22Rv1 (cell line): ENCODE measurements at regions not wholly inside any gene's neighbourhood (a gene's known extent, or its start where the extent isn't known, plus 50 kb on each side); places are given as distances from the start of the nearest gene placed in this dataset.

Source experiments
- H3K27ac ChIP-seq: fragments of 450-650 bp; 2 replicates; pipeline ENCODE4 v1.5.1; 2017
- ZFX ChIP-seq: fragments of 450-650 bp; IDR thresholded peaks from 2 replicates; pipeline ENCODE4 v1.6.1; 2017; ENCODE audit warnings: antibody characterized with exemption, borderline replicate concordance
- TF ChIP-seq, protein P1 (sequence below): fragments of 450-650 bp; IDR thresholded peaks from 2 replicates; pipeline ENCODE4 v1.5.1; 2017; ENCODE audit warnings: mild to moderate bottlenecking

DNA sequence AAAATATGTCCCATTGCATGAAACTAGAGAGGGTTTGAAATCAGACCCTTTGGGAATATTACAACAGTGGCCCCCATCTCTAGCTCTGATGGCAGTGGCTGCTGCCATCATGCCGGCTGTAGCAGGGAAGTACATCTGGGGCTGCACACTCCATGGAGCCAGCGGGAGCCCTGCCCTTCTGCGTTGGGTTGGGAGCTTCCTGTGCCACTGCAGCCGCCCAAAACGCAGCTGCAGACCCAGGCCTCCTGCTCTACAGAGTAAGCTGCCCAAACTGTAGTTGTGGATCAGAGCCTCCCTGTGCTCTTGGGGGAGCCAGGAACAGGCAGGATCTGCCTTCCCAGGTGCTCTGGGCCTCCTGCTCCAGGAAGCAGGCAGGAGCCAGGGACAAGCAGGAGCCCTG, 450.0 kb downstream of the HS3ST3B1 start:
- H3K27ac ChIP-seq = no peak overlapping the region
- TF ChIP-seq ZFX = no peak
- TF ChIP-seq, protein P1, sequence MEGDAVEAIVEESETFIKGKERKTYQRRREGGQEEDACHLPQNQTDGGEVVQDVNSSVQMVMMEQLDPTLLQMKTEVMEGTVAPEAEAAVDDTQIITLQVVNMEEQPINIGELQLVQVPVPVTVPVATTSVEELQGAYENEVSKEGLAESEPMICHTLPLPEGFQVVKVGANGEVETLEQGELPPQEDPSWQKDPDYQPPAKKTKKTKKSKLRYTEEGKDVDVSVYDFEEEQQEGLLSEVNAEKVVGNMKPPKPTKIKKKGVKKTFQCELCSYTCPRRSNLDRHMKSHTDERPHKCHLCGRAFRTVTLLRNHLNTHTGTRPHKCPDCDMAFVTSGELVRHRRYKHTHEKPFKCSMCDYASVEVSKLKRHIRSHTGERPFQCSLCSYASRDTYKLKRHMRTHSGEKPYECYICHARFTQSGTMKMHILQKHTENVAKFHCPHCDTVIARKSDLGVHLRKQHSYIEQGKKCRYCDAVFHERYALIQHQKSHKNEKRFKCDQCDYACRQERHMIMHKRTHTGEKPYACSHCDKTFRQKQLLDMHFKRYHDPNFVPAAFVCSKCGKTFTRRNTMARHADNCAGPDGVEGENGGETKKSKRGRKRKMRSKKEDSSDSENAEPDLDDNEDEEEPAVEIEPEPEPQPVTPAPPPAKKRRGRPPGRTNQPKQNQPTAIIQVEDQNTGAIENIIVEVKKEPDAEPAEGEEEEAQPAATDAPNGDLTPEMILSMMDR = no peak

DNA sequence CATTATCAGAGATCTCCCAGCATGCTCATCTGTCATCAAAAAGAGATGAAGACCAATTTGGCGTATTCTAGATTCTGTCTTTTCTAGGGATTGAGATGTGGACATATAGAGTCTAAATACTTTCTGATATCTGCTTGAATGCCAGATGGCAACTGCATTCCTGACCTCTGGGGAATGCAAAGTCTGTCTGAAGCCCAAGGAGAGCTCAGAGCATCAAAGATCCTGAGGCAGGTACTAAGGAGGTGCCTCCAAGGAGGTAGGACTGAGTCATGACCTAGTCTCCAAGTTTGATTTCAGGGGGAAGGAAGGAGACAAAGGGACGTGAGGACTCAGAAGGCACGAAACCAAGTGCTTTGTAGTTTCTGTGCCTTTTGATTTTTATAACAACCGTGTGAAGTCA, 448.4 kb downstream of the HS3ST3B1 start:
- H3K27ac ChIP-seq = no peak overlapping the region
- TF ChIP-seq ZFX = no peak
- TF ChIP-seq, protein P1 = no peak

DNA sequence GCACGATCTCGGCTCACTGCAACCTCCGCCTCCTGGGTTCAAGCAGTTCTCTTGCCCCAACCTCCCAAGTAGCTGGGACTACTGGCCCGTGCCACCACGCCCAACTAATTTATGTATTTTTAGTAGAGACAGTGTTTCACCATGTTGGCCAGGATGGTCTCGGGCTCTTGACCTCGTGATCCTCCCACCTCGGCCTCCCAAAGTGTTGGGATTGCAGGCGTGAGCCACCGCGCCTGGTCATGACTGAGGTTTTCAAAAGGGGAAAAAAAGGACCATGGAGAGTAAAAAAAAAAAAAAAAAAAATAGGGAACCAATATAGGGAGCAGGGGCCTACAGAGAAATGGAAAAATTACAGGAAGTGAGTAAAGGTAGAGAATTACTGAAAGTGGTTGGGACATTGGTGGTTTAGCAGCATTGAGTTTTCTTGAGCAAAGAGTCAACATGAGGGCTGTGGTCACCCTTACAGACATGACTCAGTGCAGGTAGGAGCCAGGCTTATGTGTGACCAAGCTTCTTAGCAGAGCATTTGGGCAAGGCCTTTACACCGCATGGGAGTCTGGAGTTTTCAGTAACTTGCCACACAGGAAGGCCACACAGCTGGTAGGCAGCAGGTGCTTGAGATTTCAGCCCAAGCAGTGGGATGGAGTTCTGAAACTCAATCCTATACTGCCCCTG, 447.3 kb downstream of the HS3ST3B1 start:
- no peak for TF ChIP-seq ZFX
- TF ChIP-seq, protein P1 = no peak

DNA sequence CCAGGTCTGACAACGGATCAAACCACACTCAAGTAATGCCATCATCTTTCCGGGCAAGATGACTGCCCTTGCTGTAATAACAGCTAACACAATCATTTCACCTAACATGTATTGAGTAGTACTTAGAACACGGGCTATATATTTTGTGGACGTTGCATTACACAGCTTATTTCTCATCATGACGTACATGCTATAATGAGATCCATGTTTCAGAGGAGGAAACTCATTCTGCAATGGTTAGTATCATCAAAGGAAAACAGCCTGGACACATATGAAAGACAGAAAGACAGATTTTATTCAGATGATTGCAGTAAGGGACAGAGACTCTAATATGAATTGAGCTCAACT, 446.7 kb downstream of the HS3ST3B1 start:
- H3K27ac ChIP-seq = no peak overlapping the region
- no peak for TF ChIP-seq ZFX
- TF ChIP-seq, protein P1 = no peak

More for the DNA sequence above, 447.3 kb downstream of the HS3ST3B1 start:
- H3K27ac ChIP-seq = no peak overlapping the region

DNA sequence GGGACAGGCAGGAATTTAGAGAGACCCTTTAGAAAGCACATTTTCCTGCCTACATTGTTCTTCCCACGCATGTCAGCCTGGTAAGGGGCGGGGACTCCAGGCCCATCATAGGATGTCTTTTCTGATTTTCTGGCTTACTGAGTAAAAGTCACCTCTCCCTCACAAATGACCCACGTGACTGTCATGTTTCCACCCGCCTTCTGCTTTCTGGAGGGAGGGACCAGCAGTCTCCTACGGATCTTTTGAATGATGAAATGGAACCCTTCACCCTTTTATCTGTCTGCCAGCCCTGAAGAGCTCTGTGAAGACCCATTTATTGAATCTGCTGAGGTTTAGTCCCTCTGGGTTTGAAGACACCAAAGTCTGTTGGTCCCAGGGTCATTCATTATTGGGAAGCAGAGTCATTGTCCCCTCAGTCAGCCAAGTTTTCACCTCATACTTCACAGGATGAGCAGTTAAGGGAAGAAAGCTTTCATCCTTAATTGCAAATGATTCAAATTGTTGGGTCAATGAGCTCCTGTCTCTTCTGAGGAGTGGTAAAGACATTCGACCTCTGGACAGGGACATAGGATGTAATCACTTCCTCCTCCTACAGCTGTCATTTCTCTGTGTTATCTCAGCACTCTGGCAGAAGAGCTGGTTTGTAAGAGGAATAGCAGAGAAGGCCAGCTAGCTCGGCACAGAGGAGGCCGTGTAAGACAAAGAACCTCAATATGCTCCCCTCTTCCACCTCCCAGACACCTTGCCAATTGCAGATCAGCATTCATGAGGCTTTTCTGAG, 446.1 kb downstream of the HS3ST3B1 start:
- H3K27ac ChIP-seq = no peak overlapping the region
- TF ChIP-seq, protein P1 = no peak
- TF ChIP-seq ZFX = no peak

DNA sequence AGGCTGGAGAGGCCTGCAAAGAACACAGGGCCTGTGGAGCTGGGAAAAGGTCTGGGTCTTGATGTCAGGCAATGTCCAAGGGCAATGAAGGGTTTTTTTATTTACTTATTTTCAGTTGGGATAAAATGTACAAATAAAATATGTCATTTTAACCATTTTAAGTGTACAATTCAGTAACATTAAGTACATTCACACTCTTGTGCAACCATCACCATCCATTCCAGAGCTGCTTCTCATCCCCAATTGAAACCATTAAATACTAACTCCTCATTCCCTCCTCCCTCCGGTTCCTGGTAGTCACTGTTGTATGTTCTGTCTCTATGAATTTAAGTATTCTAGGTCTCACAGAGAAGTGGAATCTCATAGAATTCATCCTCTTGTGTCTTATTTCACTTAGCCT, 444.7 kb downstream of the HS3ST3B1 start:
- TF ChIP-seq ZFX = no peak
- TF ChIP-seq, protein P1 = no peak
- H3K27ac ChIP-seq = no peak overlapping the region

DNA sequence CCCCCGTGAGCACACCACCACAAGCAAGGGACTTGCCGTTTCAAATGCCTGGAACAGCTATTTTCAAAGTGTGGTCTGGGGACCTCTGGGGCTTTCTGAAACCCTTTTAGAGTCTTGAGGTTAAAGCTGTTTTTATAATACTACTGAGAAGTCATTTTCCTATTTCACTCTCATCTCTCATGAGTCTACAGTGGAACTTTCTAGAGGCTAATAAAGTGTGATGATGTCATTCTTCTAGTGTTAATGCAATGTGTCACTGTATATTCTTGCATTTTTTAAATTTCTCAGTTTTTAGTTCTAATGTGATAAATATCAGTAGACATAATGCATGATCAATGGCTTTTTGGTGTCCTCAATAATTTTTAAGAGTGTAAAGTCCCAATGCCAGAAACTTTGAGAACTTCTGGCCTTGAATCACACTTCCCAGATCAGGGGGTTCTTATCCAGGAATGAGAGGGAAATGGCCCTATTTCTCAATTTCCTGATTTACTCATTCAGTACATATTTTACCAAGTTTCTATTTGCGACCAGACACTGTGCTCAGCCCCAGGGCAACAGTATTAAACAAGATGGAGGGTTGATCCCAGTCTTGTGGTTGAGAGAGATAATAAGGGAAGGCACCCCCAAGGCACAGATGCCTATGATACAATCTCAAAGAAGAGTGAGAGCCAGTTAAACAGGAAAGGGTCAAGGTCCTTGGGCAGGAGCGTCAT, 444.0 kb downstream of the HS3ST3B1 start:
- H3K27ac ChIP-seq = no peak overlapping the region
- TF ChIP-seq, protein P1 = no peak
- TF ChIP-seq ZFX = no peak
